Neural crest cell (in vitro differentiated cells): ENCODE measurements at regions not wholly inside any gene's neighbourhood (a gene's known extent, or its start where the extent isn't known, plus 50 kb on each side); places are given as distances from the start of the nearest gene placed in this dataset.

ENCODE experiments used
- DNase-seq: peaks from one replicate; pipeline ENCODE4 v3.0.0; 2021; ENCODE audit warnings: low read depth, mixed read lengths, low spot score
- H3K27ac Mint-ChIP-seq: one replicate; pipeline ENCODE4 v1.8.0; 2021; ENCODE audit warnings: mild to moderate bottlenecking, mixed read lengths; ENCODE audit not compliant: unreplicated experiment
- H3K27me3 Mint-ChIP-seq: 2 replicates; pipeline ENCODE4 v1.8.0; 2021; ENCODE audit warnings: low read depth, mild to moderate bottlenecking, mixed read lengths
- H3K36me3 Mint-ChIP-seq: 2 replicates; pipeline ENCODE4 v1.8.0; 2021; ENCODE audit warnings: low read depth, mild to moderate bottlenecking, mixed read lengths
- H3K4me1 Mint-ChIP-seq: 2 replicates; pipeline ENCODE4 v1.8.0; 2021; ENCODE audit warnings: mixed read lengths
- H3K4me3 Mint-ChIP-seq: one replicate; pipeline ENCODE4 v1.8.0; 2021; ENCODE audit warnings: mild to moderate bottlenecking, mixed read lengths
- H3K9me3 Mint-ChIP-seq: 2 replicates; pipeline ENCODE4 v1.8.0; 2021; ENCODE audit warnings: mixed read lengths
- TF ChIP-seq, protein P1 (sequence below): fragments of 200-600 bp; sonication (generic); conservative IDR thresholded peaks from 2 replicates; pipeline ENCODE4 v1.5.0; 2021; ENCODE audit warnings: antibody characterized with exemption, mild to moderate bottlenecking

DNA sequence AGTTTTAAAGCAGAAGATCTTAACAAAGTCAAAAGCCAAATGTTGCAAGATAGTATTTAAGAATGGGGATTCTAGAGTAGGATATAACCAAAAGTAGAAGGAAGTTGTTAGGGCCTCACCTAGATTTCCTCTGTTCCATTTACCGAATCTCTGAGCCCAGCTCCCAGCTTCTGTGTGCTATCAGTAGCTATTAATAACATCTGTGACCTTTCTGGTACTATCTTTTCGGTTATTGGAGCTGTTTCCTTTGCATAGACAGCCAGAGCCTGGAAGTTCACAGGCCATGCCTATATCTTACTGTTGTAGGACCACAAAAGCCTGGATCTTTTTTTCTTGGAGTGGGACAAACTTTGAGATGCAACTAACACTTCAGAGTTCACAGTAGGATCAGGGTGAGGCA, 244.2 kb downstream of the PPP1R2C start:
- H3K9me3 Mint-ChIP-seq: no peaks in the 10 kb centered on the region
- H3K27me3 Mint-ChIP-seq: no peaks in the 10 kb centered on the region
- H3K27ac Mint-ChIP-seq: no peak overlapping the region
- no peak overlapping the region for H3K4me3 Mint-ChIP-seq
- TF ChIP-seq, protein P1, sequence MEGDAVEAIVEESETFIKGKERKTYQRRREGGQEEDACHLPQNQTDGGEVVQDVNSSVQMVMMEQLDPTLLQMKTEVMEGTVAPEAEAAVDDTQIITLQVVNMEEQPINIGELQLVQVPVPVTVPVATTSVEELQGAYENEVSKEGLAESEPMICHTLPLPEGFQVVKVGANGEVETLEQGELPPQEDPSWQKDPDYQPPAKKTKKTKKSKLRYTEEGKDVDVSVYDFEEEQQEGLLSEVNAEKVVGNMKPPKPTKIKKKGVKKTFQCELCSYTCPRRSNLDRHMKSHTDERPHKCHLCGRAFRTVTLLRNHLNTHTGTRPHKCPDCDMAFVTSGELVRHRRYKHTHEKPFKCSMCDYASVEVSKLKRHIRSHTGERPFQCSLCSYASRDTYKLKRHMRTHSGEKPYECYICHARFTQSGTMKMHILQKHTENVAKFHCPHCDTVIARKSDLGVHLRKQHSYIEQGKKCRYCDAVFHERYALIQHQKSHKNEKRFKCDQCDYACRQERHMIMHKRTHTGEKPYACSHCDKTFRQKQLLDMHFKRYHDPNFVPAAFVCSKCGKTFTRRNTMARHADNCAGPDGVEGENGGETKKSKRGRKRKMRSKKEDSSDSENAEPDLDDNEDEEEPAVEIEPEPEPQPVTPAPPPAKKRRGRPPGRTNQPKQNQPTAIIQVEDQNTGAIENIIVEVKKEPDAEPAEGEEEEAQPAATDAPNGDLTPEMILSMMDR: no peak
- no peaks in the 10 kb centered on the region for H3K36me3 Mint-ChIP-seq
- H3K4me1 Mint-ChIP-seq: peaks cover 7% of the 10 kb centered on the region
- no peak for DNase-seq

DNA sequence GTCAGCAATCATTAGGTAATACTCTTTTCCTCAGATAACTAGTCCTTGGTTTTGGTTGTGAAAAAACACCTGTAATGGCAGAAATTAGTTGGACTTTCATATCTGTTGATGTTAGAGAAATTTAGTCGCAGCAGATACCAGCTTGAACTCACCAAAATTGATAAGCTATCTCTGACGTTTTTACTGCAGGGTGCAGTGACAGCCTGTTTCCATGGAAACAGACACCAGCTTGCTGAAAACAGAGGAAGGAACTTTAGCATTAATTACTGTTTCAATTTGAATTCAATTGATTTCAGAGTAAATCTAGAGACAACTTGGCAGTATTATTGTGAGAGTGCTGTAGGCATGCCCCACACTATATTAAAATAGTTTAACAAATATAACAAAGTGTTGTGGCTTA, 246.5 kb downstream of the PPP1R2C start:
- Mint-ChIP-seq H3K4me3 (no peak overlapping the region), H3K36me3 (no peaks in the 10 kb centered on the region), H3K9me3 (no peaks in the 10 kb centered on the region), H3K4me1 (peaks cover 2% of the 10 kb centered on the region), H3K27me3 (no peaks in the 10 kb centered on the region), H3K27ac (no peak overlapping the region)
- no peak for DNase-seq
- TF ChIP-seq, protein P1: no peak

DNA sequence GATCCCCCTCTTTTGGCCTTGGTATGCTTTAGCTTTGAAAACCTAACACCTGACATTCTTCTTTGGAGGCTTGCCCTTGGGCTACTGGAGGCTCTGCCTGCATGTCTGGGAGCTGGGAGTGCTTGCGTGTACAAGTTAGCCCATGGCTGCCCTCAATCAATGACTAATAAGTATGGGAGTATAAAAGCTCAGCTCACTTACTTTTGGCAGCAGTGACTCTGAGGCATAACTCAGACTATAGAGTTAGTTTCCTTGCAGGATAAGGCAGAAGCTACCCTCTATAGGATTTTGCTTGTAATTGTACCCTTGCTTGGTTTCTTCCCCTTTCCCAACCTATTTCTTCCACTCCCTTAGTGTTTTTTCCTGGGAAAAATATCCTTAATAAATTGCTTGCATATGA, 247.9 kb downstream of the PPP1R2C start:
- TF ChIP-seq, protein P1: no peak
- H3K9me3 Mint-ChIP-seq: no peaks in the 10 kb centered on the region
- no peak for DNase-seq
- H3K4me3 Mint-ChIP-seq: no peak overlapping the region
- H3K36me3 Mint-ChIP-seq: no peaks in the 10 kb centered on the region
- no peaks in the 10 kb centered on the region for H3K4me1 Mint-ChIP-seq
- no peak overlapping the region for H3K27ac Mint-ChIP-seq
- H3K27me3 Mint-ChIP-seq: no peaks in the 10 kb centered on the region

DNA sequence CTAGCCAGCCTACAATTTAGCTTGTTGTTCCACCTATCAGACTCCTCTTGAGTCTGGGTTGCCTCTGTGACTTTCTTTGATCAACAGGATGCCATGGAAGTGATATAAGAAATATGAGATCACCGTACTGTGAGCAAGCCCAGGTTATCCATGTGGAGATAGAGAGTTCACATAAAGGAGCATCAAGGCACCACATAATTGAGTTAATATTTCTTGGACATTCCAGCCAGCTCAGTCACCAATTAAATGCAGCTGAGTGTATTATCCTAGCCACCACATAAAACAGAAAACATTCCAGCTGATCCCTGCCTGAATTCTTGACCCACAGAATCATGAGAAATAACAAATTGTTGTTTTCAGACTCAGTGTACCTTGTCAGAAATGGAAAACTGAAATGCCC, 253.6 kb downstream of the PPP1R2C start:
- Mint-ChIP-seq H3K27ac (no peak overlapping the region), H3K36me3 (no peaks in the 10 kb centered on the region), H3K27me3 (no peaks in the 10 kb centered on the region), H3K9me3 (no peaks in the 10 kb centered on the region), H3K4me1 (no peaks in the 10 kb centered on the region), H3K4me3 (no peak overlapping the region)
- TF ChIP-seq, protein P1: no peak
- DNase-seq: no peak

DNA sequence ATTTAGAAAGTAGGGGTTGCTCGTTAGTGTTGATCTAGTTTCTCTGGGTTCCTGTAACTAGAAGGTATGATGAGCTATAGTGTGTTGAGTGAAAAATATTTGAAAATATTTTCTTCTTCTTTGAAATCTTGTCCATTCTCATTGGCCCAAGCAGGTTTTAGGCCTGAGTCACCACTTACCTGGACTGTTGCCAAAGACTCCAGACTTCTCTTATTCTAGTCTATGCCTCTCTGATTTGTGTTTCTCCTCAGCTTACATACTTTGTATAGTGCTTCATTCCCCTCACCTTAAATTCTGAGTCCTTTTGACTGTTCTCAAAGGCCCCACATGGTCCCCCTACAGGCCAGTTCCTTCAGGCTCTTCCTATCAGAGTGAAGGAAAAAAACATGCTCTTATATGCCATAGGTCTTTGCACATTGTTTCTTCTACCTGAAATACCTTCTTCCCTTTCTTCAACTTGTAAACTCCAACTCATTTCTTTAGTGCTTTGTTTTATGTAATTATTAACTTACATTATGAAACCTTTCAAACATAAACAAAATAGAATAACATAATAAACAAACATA, 258.2 kb downstream of the PPP1R2C start:
- Mint-ChIP-seq H3K27ac (no peak overlapping the region), H3K9me3 (no peaks in the 10 kb centered on the region), H3K36me3 (no peaks in the 10 kb centered on the region), H3K4me3 (no peak overlapping the region), H3K27me3 (no peaks in the 10 kb centered on the region), H3K4me1 (no peaks in the 10 kb centered on the region)
- TF ChIP-seq, protein P1: peak; percentile 32
- DNase-seq: no peak
